Fibroblast of lung (primary cell): ENCODE measurements at regions not wholly inside any gene's neighbourhood (a gene's known extent, or its start where the extent isn't known, plus 50 kb on each side); places are given as distances from the start of the nearest gene placed in this dataset.

Source experiments
- DNase-seq, 2 donors: peaks; one replicate each; pipeline versions ENCODE4 v3.0.0 to v3.0.0-alpha.2; 2010; ENCODE audit warnings: low read depth in 2 of 2
- H2AFZ ChIP-seq: 2 replicates; pipeline ENCODE4 v1.5.1; 2012; ENCODE audit warnings: low read length, control low read depth, inconsistent platforms
- H3K27ac ChIP-seq: 2 replicates; pipeline ENCODE4 v1.5.1; 2011; ENCODE audit warnings: low read length, control low read depth; ENCODE audit not compliant: insufficient read depth
- H3K27me3 ChIP-seq: 2 replicates; pipeline ENCODE4 v1.5.1; 2011; ENCODE audit warnings: mild to moderate bottlenecking, low read length; ENCODE audit not compliant: control insufficient read depth, insufficient read depth
- H3K36me3 ChIP-seq: 2 replicates; pipeline ENCODE4 v1.5.1; 2011; ENCODE audit warnings: low read length; ENCODE audit not compliant: control insufficient read depth, insufficient read depth
- H3K4me1 ChIP-seq: 2 replicates; pipeline ENCODE4 v1.5.1; 2011; ENCODE audit warnings: low read length; ENCODE audit not compliant: control insufficient read depth, insufficient read depth; ENCODE audit errors: extremely low read depth
- H3K4me2 ChIP-seq: 2 replicates; pipeline ENCODE4 v1.5.1; 2011; ENCODE audit warnings: low read length, control low read depth; ENCODE audit not compliant: insufficient read depth; ENCODE audit errors: extremely low read depth
- H3K4me3 ChIP-seq, 4 experiments: fragments of 200-600 bp in 1 of 4; sonication (generic) in 1 of 4; replicated peaks in 1 of 4; 2 replicates each; pipeline ENCODE4 v1.5.1; 2011 to 2016; ENCODE audit warnings: low read length in 4 of 4, low read depth in 3 of 4, mild to moderate bottlenecking in 3 of 4, control low read depth in 2 of 4, inconsistent platforms in 1 of 4, mixed read lengths in 1 of 4; ENCODE audit not compliant: insufficient read depth in 1 of 4; ENCODE audit errors: control extremely low read depth in 1 of 4
- H3K79me2 ChIP-seq: 2 replicates; pipeline ENCODE4 v1.5.1; 2012; ENCODE audit warnings: mild to moderate bottlenecking, low read length, inconsistent platforms; ENCODE audit not compliant: control insufficient read depth, insufficient read depth
- H3K9ac ChIP-seq: 2 replicates; pipeline ENCODE4 v1.5.1; 2011; ENCODE audit warnings: mild to moderate bottlenecking, low read length, control low read depth; ENCODE audit not compliant: insufficient read depth
- H3K9me3 ChIP-seq: 2 replicates; pipeline ENCODE4 v1.5.1; 2012; ENCODE audit warnings: low read depth, low read length; ENCODE audit not compliant: control insufficient read depth, insufficient read depth
- H4K20me1 ChIP-seq: 2 replicates; pipeline ENCODE4 v1.5.1; 2011; ENCODE audit warnings: low read length; ENCODE audit not compliant: control insufficient read depth, insufficient read depth; ENCODE audit errors: extremely low read depth
- CTCF ChIP-seq, 2 donors: IDR thresholded peaks in 1 of 2; conservative IDR thresholded peaks in 1 of 2; 1 replicate in 1 of 2; 2 replicates in 1 of 2; pipeline ENCODE4 v1.5.1; 2011 to 2012; ENCODE audit warnings: low read length in 2 of 2, control low read depth in 1 of 2, inconsistent platforms in 1 of 2, low read depth in 1 of 2, mild to moderate bottlenecking in 1 of 2
- EZH2 ChIP-seq: IDR thresholded peaks from 2 replicates; pipeline ENCODE4 v1.5.1; 2012; ENCODE audit warnings: low read length, control low read depth, mild to moderate bottlenecking; ENCODE audit errors: missing control alignments

GRCh38 chr5:164753434-164753833, 1248.0 kb downstream of the MAT2B start:
- no peak for DNase-seq
- H3K27me3 ChIP-seq = no peaks in the 10 kb centered on the region
- H3K79me2 ChIP-seq = no peaks in the 10 kb centered on the region
- no peaks in the 10 kb centered on the region for H3K4me1 ChIP-seq
- no peaks in the 10 kb centered on the region for H4K20me1 ChIP-seq
- H3K27ac ChIP-seq = no peak overlapping the region
- H3K4me3 ChIP-seq = no peak overlapping the region
- no peak overlapping the region for H3K9ac ChIP-seq
- H3K36me3 ChIP-seq = no peaks in the 10 kb centered on the region
- no peak overlapping the region for H3K4me2 ChIP-seq
- H3K9me3 ChIP-seq = no peaks in the 10 kb centered on the region
- H2AFZ ChIP-seq = no peak overlapping the region
- no peak for TF ChIP-seq CTCF (conservative IDR thresholded peaks at IDR 0.05 in 1 of 2, IDR thresholded peaks at IDR 0.05 in 1 of 2; ENCODE audit: low read depth in 1 of 2, low read length in 2 of 2)
- no peak for TF ChIP-seq EZH2

- H3K4me1 ChIP-seq = no peaks in the 10 kb centered on the region
- H3K27me3 ChIP-seq = no peaks in the 10 kb centered on the region
- H3K27ac ChIP-seq = no peak overlapping the region
- H3K9me3 ChIP-seq = no peaks in the 10 kb centered on the region
- no peak for DNase-seq
- TF ChIP-seq EZH2 (no peak), CTCF (conservative IDR thresholded peaks at IDR 0.05 in 1 of 2, IDR thresholded peaks at IDR 0.05 in 1 of 2; ENCODE audit: low read depth in 1 of 2, low read length in 2 of 2) (no peak)
- H3K9ac ChIP-seq = no peak overlapping the region
- H3K4me2 ChIP-seq = no peak overlapping the region
- no peaks in the 10 kb centered on the region for H3K36me3 ChIP-seq
- H3K4me3 ChIP-seq = no peak overlapping the region
- no peaks in the 10 kb centered on the region for H3K79me2 ChIP-seq
- no peaks in the 10 kb centered on the region for H4K20me1 ChIP-seq
- H2AFZ ChIP-seq = no peak overlapping the region
Measured at GRCh38 chr5:164763206-164763605, 1257.8 kb downstream of the MAT2B start.

DNA sequence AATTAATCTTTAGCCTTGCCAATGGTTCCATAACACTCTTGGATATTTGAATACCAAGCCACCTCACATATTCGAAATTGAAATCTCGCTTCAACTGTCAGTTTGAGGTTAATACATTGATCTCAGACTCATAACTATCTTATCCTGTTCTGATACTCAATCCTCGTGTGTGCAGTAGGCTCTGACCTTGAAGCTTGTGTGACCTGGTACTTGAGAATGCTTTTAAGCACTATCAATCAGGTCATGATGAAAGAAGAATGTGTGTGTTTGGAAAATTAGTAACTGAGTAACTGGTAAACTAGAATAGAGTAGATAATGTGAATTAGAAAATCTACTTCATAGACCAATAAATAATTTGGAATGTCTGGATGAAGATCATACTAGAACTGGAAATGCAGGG, 1266.7 kb downstream of the MAT2B start:
- Histone ChIP-seq H3K9ac (no peak overlapping the region), H4K20me1 (no peaks in the 10 kb centered on the region), H3K4me2 (no peak overlapping the region), H3K4me1 (no peaks in the 10 kb centered on the region), H3K27me3 (no peaks in the 10 kb centered on the region), H3K36me3 (no peaks in the 10 kb centered on the region), H3K4me3 (no peak overlapping the region), H2AFZ (no peak overlapping the region), H3K27ac (no peak overlapping the region), H3K9me3 (no peaks in the 10 kb centered on the region), H3K79me2 (no peaks in the 10 kb centered on the region)
- TF ChIP-seq CTCF (conservative IDR thresholded peaks at IDR 0.05 in 1 of 2, IDR thresholded peaks at IDR 0.05 in 1 of 2; ENCODE audit: low read depth in 1 of 2, low read length in 2 of 2) (no peak), EZH2 (no peak)
- no peak for DNase-seq
